ENCODE measurements at regions not wholly inside any gene's neighbourhood (a gene's known extent, or its start where the extent isn't known, plus 50 kb on each side); places are given as distances from the start of the nearest gene placed in this dataset.

GRCh38 chr4:63090641-63091040 lies 1318.6 kb downstream of the TECRL start:
- Mint-ChIP-seq H3K4me3 (no peak overlapping the region), H3K27me3 (ENCODE audit: low read depth) (no peaks in the 10 kb centered on the region), H3K9me3 (no peaks in the 10 kb centered on the region), H3K4me1 (peaks cover under 1 to 4% of the 10 kb centered on the region in 2 experiments), H3K27ac (no peak overlapping the region), H3K36me3 (ENCODE audit: insufficient read depth in 1 of 3, low read depth in 3 of 3) (no peaks in the 10 kb centered on the region)
- no peak overlapping the region for H3K18ac ChIP-seq (ENCODE audit: insufficient read length, low read depth, low read length)
- no peaks in the 10 kb centered on the region for H3K79me1 ChIP-seq (ENCODE audit: insufficient read depth, low read depth, low read length, poor library complexity, severe bottlenecking)
- no peak overlapping the region for H3K4me2 ChIP-seq (ENCODE audit: insufficient read depth, insufficient read length, low read length)
- H2AK5ac ChIP-seq (ENCODE audit: insufficient read length, low read length), result no peak overlapping the region
- H4K20me1 ChIP-seq (ENCODE audit: control insufficient read depth, insufficient read depth, insufficient read length), result no peaks in the 10 kb centered on the region
- no peak overlapping the region for H3K23ac ChIP-seq (ENCODE audit: insufficient read length, low read depth, low read length)
- H3K14ac ChIP-seq (ENCODE audit: insufficient read depth, low read length), result no peak overlapping the region
- H2BK20ac ChIP-seq (ENCODE audit: low read depth, low read length, poor library complexity, severe bottlenecking), result no peak overlapping the region
- no peak overlapping the region for H3K56ac ChIP-seq (ENCODE audit: insufficient read length, low read depth, low read length)
- no peaks in the 10 kb centered on the region for H3K23me2 ChIP-seq (ENCODE audit: insufficient read length, low read depth, low read length, poor library complexity, severe bottlenecking)
- H4K91ac ChIP-seq (ENCODE audit: insufficient read length, low read depth, low read length), result no peak overlapping the region
- no peak overlapping the region for H2BK12ac ChIP-seq (ENCODE audit: insufficient read length, low read depth, low read length)
- no peaks in the 10 kb centered on the region for H3K9me3 ChIP-seq (ENCODE audit: control insufficient read depth, low read depth, low read length)
- H3K4ac ChIP-seq (ENCODE audit: low read depth, low read length), result no peak overlapping the region
- H2BK120ac ChIP-seq (ENCODE audit: low read depth, low read length, poor library complexity, severe bottlenecking), result no peak overlapping the region
- H3K79me2 ChIP-seq (ENCODE audit: insufficient read depth, low read length), result no peaks in the 10 kb centered on the region
- H2BK15ac ChIP-seq (ENCODE audit: low read depth, low read length), result no peak overlapping the region
- H3K4me1 ChIP-seq (ENCODE audit: insufficient read depth, low read length), result no peaks in the 10 kb centered on the region
- H2AFZ ChIP-seq (ENCODE audit: low read length), result no peak overlapping the region
- no peak overlapping the region for H3T11ph ChIP-seq (ENCODE audit: low read length)
- no peak overlapping the region for H3K27ac ChIP-seq (ENCODE audit: insufficient read length, low read depth, low read length)
- H3K27me3 ChIP-seq (ENCODE audit: insufficient read depth, low read length), result no peaks in the 10 kb centered on the region
- no CpG with 5 or more reads among the region's 1 CpG for WGBS (ENCODE audit: extremely low coverage, insufficient read length, low lambda C conversion rate)
- H2BK5ac ChIP-seq (ENCODE audit: insufficient read length, low read length), result no peak overlapping the region
- no peak overlapping the region for H4K8ac ChIP-seq (replicated peaks; ENCODE audit: insufficient read length, low read depth, low read length)
- no peak overlapping the region for H3K9ac ChIP-seq (ENCODE audit: extremely low read depth, insufficient read length, low read length)
- TF ChIP-seq CTCF (conservative IDR thresholded peaks at IDR 0.05), result no peak
- H4K5ac ChIP-seq (ENCODE audit: insufficient read length, low read depth, low read length), result no peak overlapping the region
- DNase-seq, result no peak

Measured in H9 (cell line).